H1 (cell line): ENCODE measurements at regions not wholly inside any gene's neighbourhood (a gene's known extent, or its start where the extent isn't known, plus 50 kb on each side); places are given as distances from the start of the nearest gene placed in this dataset.

Experiments
- BACH1 ChIP-seq: IDR thresholded peaks from 2 replicates; pipeline ENCODE4 v1.6.1; 2012; ENCODE audit warnings: low read length, improper control_type of control experiment
- TF ChIP-seq, protein P1 (sequence below), 3 experiments: IDR thresholded peaks; 1 replicate in 2 of 3; 2 replicates in 1 of 3; pipeline versions ENCODE4 v1.5.1 to v1.6.1; 2011; ENCODE audit warnings: low read length in 3 of 3, mild to moderate bottlenecking in 3 of 3, inconsistent platforms in 2 of 3, low read depth in 1 of 3, moderate library complexity in 1 of 3; ENCODE audit not compliant: insufficient read depth in 1 of 3; ENCODE audit errors: control extremely low read depth in 1 of 3

DNA sequence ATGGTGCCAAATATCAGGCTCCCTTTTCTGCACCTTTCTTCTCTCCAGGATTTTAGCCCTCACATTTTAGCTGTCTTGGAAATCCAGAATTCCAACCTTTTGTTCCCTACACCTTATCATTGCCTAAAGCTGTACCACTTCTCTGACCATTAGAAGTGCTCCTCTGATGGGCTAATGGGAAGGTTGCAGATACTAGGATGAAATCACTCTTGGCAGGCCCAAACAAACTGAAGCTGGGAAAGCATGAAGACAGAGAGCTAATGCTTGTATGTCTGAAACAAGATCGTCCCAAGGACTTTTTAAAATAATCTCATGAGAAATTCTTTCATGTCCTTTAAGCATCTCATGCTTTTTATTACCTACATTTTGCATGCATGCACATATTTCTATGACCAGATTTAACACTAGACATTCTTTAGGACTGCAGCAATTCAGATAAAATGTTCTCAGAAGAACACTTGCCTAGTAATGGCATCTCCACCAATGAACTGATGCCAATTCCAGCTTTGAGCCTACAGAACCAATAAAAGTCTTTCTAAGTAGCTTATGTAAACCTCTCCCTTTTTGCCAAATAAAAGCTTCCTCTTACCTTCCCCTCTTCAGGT lies 98.4 kb upstream of the OSR1 start:
- TF ChIP-seq, protein P1, sequence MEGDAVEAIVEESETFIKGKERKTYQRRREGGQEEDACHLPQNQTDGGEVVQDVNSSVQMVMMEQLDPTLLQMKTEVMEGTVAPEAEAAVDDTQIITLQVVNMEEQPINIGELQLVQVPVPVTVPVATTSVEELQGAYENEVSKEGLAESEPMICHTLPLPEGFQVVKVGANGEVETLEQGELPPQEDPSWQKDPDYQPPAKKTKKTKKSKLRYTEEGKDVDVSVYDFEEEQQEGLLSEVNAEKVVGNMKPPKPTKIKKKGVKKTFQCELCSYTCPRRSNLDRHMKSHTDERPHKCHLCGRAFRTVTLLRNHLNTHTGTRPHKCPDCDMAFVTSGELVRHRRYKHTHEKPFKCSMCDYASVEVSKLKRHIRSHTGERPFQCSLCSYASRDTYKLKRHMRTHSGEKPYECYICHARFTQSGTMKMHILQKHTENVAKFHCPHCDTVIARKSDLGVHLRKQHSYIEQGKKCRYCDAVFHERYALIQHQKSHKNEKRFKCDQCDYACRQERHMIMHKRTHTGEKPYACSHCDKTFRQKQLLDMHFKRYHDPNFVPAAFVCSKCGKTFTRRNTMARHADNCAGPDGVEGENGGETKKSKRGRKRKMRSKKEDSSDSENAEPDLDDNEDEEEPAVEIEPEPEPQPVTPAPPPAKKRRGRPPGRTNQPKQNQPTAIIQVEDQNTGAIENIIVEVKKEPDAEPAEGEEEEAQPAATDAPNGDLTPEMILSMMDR (IDR thresholded peaks at IDR 0.05; ENCODE audit: control extremely low read depth in 1 of 3, insufficient read depth in 1 of 3, low read depth in 1 of 3, low read length in 3 of 3), result no peak
- no peak for TF ChIP-seq BACH1
